ENCODE measurements at regions not wholly inside any gene's neighbourhood (a gene's known extent, or its start where the extent isn't known, plus 50 kb on each side); places are given as distances from the start of the nearest gene placed in this dataset.
A peak's percentile ranks its signal among the peaks of the same experiment; 100 is the strongest.

DNA sequence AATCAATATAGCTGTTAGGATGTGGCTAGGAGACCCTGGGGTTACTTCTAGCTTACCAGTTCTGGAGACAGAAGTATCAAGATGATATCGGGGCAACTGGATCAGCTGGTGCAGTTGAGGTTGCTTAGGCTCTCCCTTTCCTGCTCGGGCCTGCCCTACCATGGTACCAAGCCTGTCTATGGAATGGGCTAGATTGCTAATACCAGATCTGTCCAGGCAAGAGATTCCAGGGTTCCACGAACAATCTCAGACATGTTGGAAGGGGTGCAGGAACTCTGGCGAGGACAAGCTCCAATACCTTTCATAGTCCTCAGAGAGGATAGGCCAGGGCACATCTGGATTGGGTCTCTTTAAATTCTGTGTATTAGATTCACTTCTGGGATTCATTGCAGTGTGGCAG, 53.8 kb downstream of the ADM start:
- DNase-seq (ENCODE audit: low read depth): no peak

DNA sequence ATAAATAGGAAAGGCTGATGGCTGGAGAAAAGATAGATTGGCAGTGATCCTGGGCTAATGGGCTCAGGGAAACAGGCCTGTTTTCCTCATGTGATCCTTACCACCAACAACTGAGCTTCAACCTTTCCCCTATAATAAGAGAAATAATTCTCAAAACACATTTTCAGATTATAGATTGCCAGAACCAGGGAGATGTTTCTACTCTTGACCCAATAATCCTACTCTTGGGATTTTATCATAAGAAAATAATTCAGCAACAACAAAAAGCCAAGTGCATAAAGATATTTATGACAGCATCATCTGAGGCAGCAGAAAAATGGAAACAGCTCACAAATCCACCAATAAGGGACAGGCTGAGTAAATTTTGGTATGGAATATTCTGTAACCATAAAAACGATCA, 54.3 kb downstream of the ADM start:
- DNase-seq (ENCODE audit: low read depth): no peak

DNA sequence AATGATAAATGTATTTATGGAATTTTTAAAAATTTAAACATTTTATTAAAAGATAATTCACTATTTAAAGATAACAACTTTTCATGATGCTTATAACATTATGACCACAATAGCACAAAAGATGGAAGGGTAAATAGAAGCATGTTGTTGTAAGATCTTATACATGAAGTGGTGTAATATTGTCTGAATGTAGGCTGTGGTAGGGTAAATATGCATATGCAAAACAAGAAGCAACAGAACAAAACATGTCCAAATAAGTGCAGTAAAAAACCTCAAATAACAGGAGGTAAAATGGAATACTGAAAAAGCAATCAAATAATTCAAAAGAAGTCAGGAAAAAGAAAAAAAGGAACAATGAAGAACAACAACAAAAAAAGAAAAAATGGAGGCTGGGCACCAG, 56.0 kb downstream of the ADM start:
- DNase-seq (ENCODE audit: low read depth): no peak

- DNase-seq (ENCODE audit: low read depth): no peak
Measured at GRCh38 chr11:10365045-10365444, 60.2 kb downstream of the ADM start.

- DNase-seq (ENCODE audit: low read depth): peak; percentile 41
Measured at GRCh38 chr11:10366568-10367331, 61.9 kb downstream of the ADM start.

- DNase-seq (ENCODE audit: low read depth): no peak
Measured at GRCh38 chr11:10371926-10372641, 67.2 kb downstream of the ADM start.

GRCh38 chr11:10373340-10373739, 68.5 kb downstream of the ADM start:
- DNase-seq (ENCODE audit: low read depth): no peak

DNA sequence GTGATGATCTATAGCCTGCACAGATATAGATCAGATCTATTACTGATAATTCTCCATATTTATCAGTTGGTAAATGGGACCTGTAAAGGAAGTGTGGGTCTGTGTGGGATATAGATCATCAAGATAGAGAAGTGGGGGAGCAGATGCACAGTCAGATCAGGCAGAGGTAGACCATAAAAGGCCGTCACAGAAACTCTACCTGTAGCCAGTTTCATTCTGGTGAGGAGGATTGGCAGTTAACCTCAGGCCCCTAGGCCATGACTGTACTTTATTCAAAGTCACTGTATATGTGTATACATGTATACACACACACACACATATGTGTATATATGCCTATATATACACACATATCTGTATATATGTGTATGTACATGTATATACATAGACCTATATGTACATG, 69.1 kb downstream of the ADM start:
- DNase-seq (ENCODE audit: low read depth): no peak

- DNase-seq (ENCODE audit: low read depth): no peak
Measured at GRCh38 chr11:10374386-10374785, 69.5 kb downstream of the ADM start.

DNA sequence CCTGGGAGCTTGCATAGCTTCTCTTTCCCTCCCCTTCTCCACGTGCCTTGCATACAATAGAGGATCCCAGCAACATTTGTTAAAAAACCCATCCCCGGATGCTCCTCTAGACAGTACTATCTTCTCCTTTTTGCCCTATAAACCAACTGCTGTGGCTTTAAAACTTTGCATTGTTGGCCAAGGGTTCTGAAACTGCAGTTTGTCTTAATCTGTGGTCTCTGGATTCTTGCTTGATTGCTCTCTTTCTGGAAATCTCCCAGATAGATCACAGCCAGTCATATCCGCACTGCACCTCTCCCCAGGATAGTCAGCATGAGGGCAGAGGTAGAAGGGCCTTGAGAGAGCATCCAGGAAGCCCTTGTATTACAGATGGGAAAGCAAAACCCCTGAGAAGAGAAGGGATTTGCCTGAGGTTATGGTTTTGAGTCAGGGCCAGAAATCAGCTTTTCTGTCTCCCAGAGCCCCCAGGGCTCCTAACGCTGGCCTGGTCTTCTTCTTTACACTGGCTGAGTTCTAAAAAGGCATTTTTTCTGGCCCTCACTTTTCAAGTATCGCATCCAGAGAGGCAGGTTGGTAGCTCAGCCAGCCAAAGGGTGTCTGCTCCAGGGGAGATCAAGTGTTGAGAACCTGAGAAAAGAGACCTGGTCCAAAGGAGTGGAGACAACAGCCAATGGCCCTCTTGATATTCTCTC, 70.6 kb downstream of the ADM start:
- no peak for DNase-seq (ENCODE audit: low read depth)

DNA sequence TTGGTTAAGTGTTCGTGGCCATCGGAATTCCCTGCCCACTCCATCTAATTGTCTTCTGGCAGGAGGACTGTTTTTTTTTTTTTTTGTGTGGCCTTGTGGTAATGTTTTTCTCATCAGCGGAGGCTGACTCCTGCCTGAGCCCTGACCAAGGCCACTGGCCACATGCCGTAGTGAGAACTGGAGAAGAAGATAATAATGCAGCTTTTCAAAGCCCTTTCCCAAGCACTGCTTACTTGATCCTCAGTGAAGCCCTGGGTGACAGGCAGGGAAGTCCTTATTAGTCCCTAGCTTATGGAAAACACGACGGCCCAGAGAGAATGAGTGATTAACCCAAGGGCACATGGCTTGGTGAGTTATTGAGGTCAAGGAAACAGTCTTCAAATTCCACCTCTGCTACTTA, 71.2 kb downstream of the ADM start:
- no peak for DNase-seq (ENCODE audit: low read depth)

DNA sequence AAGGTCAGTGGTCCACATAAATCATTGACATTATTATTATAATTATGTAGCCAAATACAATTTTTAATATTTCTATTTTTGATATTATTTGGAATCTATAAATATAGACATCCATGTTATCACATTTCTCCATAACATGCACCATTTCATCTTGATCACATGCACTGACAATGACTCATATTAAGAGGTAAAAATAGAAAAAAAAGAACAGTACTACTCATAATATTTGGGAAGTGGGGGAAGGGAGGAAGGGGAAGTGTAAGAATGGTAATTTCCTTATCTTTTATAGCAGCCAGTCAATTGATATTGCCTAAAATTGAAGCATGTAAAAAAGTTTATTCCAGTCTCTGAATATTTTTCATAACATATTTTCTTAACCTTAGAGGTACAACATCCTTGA, 72.3 kb downstream of the ADM start:
- no peak for DNase-seq (ENCODE audit: low read depth)

- no peak for DNase-seq (ENCODE audit: low read depth)
Measured at GRCh38 chr11:10378362-10378761, 73.5 kb downstream of the ADM start.

DNA sequence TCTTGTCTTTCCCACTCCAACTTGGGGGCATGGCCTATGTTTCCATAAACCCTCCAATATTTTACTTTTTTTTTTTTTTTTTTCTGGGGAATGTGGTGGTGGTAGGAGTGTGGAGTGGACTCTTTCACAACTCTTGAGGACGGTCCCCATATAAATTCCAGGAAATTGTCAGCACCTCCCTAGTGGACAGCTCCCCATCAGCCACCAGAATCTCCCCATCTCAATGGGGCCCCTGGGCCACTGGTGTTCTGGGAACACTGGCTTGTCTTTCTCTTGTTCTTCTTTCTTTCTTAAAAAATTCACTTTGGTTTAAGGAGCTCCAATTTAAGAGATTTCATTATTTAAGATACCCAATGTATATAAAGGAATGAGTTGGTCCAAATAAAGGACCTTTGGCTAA, 74.1 kb downstream of the ADM start:
- DNase-seq (ENCODE audit: low read depth): no peak

DNA sequence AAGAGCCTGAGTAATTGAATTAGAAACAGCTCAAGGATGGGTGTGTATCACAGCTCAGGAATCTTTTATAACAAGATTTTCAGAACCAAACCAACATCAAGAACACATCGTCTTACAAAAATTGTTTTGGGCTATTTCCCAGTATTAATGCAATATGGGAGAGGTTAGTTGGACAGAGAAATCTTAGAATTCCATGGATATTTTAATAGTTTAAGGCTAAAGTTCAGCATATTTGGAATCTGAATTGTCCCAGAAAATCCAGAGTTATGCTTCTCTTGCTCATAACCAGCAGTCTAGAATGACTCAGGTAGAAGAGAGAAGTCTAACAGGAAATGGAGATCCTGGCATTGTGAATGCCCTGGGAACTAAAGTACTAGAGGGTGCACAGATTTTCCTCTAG, 74.6 kb downstream of the ADM start:
- DNase-seq (ENCODE audit: low read depth): no peak

DNA sequence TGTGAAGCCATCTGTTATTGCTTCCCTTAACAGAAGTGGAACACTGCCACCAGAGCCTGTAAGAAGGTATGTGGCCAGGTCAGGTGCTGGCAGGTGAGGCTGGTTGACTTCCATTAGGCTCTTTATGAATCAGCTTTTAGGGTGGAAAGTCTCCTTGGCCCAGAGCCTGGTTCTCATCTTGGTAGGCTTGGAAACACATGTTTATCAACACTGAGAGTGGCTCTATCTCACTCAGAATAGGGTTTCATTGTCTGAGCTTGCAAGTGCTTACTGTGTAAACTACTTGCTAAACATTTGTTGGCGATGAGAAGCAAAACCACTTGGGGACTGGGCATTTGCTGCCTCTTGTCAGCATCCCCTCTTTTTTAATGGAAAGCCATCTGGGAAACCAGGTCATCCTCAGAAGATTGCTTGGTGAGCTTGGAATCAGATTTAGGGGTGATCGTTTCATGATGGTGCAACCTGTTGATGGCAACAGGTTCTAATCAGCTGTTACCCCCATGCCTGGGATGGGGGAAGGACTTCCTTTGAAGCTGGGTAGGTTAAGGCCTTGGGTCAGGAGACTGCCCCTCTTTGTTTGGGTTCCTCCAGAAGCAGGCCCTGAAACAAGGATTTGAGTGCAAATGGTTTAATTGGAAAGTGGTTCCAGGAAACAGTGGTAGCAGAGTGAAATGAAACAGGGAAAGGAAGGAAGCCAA, 75.0 kb upstream of the AMPD3 start:
- DNase-seq (ENCODE audit: low read depth): no peak

DNA sequence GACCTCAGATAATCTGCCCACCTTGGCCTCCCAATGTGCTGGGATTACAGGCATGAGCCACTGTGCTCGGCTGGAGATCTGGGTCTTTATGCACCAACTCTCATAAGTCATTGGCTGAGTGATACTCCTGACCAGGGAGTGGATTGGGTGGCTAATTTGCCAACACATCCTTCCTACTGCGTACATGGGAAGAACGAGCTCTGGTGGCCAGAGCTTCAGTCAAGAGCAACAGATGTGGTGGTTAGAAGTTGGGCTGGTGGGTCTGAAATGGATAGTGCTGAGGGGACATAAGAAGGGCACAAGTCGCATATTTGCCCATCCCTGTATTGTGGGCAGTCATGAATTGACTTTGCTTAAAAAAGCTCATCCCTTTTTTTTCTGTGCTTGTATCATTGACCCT, 74.1 kb upstream of the AMPD3 start:
- no peak for DNase-seq (ENCODE audit: low read depth)

GRCh38 chr11:10381736-10382135, 73.3 kb upstream of the AMPD3 start:
- DNase-seq (ENCODE audit: low read depth): no peak

- DNase-seq (ENCODE audit: low read depth): no peak
Measured at GRCh38 chr11:10382518-10382917, 72.5 kb upstream of the AMPD3 start.

GRCh38 chr11:10385696-10386095, 69.4 kb upstream of the AMPD3 start:
- DNase-seq (ENCODE audit: low read depth): no peak

DNA sequence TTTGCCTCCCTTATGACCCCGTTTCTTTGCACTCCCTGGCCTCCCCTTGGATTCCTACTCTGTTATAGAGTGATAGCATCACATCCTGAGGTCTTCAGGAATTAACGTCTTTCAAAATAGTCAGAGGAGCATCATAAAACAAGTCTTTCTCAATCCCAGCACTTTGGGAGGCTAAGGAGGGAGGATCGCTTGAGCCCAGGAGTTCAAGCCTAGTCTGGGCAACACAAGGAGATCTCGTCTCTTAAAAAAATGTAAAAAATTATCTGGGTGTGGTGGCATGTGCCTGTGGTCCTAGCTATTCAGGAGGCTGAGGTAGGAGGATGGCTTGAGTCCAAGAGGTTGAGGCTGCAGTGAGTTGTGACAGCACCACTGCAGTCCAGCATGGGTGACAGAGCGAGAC, 68.7 kb upstream of the AMPD3 start:
- no peak for DNase-seq (ENCODE audit: low read depth)

DNA sequence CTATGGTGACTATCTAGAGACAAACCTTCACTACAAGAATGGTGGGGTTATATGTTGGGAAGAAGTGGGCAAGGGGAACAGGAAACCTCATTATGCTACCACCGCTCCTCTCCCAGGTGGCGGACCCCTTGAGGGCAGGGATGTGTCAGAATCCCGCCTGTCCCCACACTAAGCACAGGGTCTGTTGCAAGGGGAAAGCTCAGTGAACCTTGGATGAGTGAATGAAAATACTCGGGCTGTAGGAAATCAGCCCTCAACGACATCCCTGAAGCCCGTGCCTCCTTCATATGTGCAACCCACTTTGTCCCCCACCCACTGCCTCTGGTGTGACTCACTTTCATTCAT, 68.2 kb upstream of the AMPD3 start:
- DNase-seq (ENCODE audit: low read depth): no peak
